ENCODE measurements at regions not wholly inside any gene's neighbourhood (a gene's known extent, or its start where the extent isn't known, plus 50 kb on each side); places are given as distances from the start of the nearest gene placed in this dataset.

DNA sequence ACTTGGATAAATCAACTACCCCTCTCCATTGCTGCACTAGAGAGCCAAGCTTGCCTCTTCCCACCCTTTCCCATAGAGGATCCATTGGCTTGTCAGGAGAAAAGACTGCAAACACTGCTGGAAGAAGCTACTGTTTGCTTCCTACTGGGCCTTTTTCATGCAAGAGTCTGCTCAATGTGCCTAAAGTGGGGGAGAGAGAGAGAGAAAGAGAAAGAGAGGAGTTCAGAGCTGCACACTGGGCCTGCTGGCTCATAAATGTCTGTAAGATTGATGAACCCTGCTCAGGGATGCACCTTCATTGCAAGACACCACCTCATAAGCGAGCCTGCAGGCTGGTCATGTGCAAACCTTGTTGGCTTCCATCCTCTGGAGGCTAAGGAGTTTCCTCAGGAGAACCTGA lies 269.4 kb downstream of the ZNF608 start:
- H3K4me1 ChIP-seq (ENCODE audit: control insufficient read depth, extremely low read depth, insufficient read depth, low read length) = no peaks in the 10 kb centered on the region
- ChIA-PET CTCF (no interaction called here), POLR2A (no interaction called here)
- H3K9me3 ChIP-seq (replicated peaks; ENCODE audit: control insufficient read depth, insufficient read depth, low read length) = no peaks in the 10 kb centered on the region
- H3K79me2 ChIP-seq (ENCODE audit: control insufficient read depth, insufficient read depth, low read length) = no peaks in the 10 kb centered on the region
- no peaks in the 10 kb centered on the region for H3K36me3 ChIP-seq (ENCODE audit: control insufficient read depth in 2 of 2, extremely low read depth in 1 of 2, insufficient read depth in 2 of 2, low read length in 2 of 2)
- FAIRE-seq (no peak), DNase-seq (ENCODE audit: low read depth, low spot score) (no peak)
- no peak overlapping the region for H3K4me3 ChIP-seq (replicated peaks in 1 of 3; ENCODE audit: insufficient read depth in 1 of 3, low read depth in 1 of 3, low read length in 3 of 3)
- intact Hi-C loops (cut with micrococcal nuclease) (no loop called here), dilution Hi-C loops (cut with MboI; ENCODE audit: extremely low pct_ligation_motif_present, low sequenced_read_pairs) (no loop called here)
- H3K27ac ChIP-seq (ENCODE audit: insufficient read depth, low read depth, low read length) = no peak overlapping the region
- no peaks in the 10 kb centered on the region for H3K27me3 ChIP-seq (ENCODE audit: control insufficient read depth in 2 of 2, insufficient read depth in 2 of 2, low read length in 2 of 2)
- no peaks in the 10 kb centered on the region for H4K20me1 ChIP-seq (replicated peaks; ENCODE audit: control insufficient read depth, extremely low read depth, insufficient read depth, low read length)
- H3K4me2 ChIP-seq (ENCODE audit: insufficient read depth, low read length) = no peak overlapping the region
- no peak for TF ChIP-seq POLR2AphosphoS5 (IDR thresholded peaks at IDR 0.05; ENCODE audit: insufficient read depth, low read depth, low read length)
- no peak for TF ChIP-seq FOS (IDR thresholded peaks at IDR 0.05; ENCODE audit: borderline replicate concordance, insufficient read depth, low read length)
- no peak for TF ChIP-seq GATA2 (IDR thresholded peaks at IDR 0.05; ENCODE audit: insufficient read depth, insufficient read length, low read depth, low read length)
- TF ChIP-seq, protein P1, sequence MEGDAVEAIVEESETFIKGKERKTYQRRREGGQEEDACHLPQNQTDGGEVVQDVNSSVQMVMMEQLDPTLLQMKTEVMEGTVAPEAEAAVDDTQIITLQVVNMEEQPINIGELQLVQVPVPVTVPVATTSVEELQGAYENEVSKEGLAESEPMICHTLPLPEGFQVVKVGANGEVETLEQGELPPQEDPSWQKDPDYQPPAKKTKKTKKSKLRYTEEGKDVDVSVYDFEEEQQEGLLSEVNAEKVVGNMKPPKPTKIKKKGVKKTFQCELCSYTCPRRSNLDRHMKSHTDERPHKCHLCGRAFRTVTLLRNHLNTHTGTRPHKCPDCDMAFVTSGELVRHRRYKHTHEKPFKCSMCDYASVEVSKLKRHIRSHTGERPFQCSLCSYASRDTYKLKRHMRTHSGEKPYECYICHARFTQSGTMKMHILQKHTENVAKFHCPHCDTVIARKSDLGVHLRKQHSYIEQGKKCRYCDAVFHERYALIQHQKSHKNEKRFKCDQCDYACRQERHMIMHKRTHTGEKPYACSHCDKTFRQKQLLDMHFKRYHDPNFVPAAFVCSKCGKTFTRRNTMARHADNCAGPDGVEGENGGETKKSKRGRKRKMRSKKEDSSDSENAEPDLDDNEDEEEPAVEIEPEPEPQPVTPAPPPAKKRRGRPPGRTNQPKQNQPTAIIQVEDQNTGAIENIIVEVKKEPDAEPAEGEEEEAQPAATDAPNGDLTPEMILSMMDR (IDR thresholded peaks at IDR 0.05; ENCODE audit: extremely low read depth in 1 of 2, insufficient read depth in 1 of 2, low read depth in 1 of 2, low read length in 2 of 2) = no peak
- TF ChIP-seq, protein P2, sequence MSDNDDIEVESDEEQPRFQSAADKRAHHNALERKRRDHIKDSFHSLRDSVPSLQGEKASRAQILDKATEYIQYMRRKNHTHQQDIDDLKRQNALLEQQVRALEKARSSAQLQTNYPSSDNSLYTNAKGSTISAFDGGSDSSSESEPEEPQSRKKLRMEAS (IDR thresholded peaks at IDR 0.05; ENCODE audit: insufficient read depth, insufficient read length) = no peak
- no peak overlapping the region for H3K9ac ChIP-seq (replicated peaks; ENCODE audit: extremely low read depth, insufficient read depth, low read length)
- BruUV-seq (replicated peaks) = no TSS peak
- H2AFZ ChIP-seq (ENCODE audit: low read depth, low read length) = no peak overlapping the region
- no peaks in the 10 kb centered on the region for H3K9me1 ChIP-seq (replicated peaks; ENCODE audit: control insufficient read depth, extremely low read depth, insufficient read depth, low read length)

All from endothelial cell of umbilical vein (primary cell).